ENCODE measurements at regions not wholly inside any gene's neighbourhood (a gene's known extent, or its start where the extent isn't known, plus 50 kb on each side); places are given as distances from the start of the nearest gene placed in this dataset.

- no peak for DNase-seq
Observed at GRCh38 chr16:14360326-14361037, 269.6 kb downstream of the PARN start.

- DNase-seq, result no peak
Observed at GRCh38 chr16:14358697-14359305, 271.3 kb downstream of the PARN start.

- no peak for DNase-seq
Observed at GRCh38 chr16:14357328-14357727, 272.7 kb downstream of the PARN start.

- DNase-seq, result no peak
Observed at GRCh38 chr16:14356064-14356463, 274.0 kb downstream of the PARN start.

DNA sequence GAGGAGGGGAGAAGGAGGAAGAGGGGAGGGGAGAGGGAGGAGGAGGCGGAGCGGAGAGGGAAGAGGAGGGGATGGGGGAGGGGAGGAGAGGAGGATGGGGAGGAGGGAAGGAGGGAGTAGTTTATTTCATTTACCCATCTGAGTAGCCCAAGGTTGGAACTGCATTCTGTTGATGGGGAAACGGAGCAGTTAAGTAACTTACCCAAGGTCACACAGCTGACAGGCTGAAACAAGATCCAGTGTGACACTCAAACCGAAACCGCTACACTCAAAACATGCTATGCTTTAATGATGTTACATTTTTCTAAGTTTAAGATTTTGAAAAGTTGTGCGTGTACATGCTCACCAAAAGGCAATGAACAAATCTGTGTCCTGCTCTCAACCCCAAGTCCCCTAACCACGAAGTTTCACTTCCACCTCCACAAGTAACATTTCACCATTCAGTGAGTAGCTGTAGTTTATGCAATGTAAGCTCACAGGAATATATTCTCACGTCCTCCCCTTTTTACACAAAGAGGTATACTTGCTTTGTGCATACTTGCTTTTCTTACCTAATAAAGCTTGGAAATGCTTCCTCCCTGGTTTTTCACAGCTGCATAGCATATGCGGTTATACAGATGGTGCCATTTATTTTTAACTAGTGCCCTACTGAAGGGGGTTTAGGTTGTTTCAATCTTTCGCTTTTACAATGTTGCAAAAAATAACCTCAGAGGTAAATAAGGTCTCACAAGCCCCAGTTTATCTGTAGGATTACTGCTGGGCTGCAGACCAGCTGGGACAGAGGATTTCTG is 275.3 kb downstream of the PARN start:
- peak; percentile 30 for DNase-seq

DNA sequence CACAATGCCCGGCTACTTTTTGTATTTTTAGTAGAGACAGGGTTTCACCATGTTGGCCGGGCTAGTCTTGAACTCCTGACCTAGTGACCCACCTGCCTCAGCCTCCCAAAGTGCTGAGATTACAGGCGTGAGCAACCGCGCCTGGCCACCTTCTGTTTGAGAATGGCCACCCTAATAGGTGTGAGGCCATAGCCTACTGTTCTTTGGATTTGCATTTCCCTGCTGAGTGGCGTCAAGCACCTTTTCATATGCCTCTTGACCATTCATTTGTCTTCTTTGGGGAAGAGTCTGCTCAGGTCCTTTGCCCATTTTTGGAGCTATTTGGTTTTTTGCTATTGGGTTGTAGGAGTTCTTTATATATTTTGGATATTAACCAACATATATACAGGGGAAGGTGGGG is 276.7 kb downstream of the PARN start:
- DNase-seq, result no peak

GRCh38 chr16:14351647-14352046 is 278.4 kb downstream of the PARN start:
- DNase-seq, result no peak

GRCh38 chr16:14350626-14351025 is 279.4 kb downstream of the PARN start:
- no peak for DNase-seq

GRCh38 chr16:14350081-14350480 is 279.0 kb downstream of the MRTFB start:
- DNase-seq, result no peak

DNA sequence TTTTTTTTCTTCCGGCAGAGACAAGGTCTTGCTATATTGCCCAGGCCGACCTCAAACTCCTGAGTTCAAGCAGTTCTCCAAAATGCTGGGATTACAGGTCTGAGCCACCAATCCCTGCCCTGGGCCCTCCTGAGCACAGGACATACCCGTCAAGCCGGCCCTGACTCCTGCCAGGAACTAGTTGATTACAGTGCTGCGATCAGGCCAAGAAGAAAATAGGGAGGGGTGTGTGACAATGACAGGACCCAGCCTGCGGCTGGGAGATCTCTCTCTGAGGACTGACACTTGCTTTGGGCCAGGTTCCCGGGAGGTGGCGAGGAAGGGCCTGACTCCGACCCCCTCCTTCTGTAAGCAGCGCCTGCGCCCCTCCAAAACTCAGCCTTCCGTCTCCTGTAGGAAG is 276.6 kb downstream of the MRTFB start:
- no peak for DNase-seq

DNA sequence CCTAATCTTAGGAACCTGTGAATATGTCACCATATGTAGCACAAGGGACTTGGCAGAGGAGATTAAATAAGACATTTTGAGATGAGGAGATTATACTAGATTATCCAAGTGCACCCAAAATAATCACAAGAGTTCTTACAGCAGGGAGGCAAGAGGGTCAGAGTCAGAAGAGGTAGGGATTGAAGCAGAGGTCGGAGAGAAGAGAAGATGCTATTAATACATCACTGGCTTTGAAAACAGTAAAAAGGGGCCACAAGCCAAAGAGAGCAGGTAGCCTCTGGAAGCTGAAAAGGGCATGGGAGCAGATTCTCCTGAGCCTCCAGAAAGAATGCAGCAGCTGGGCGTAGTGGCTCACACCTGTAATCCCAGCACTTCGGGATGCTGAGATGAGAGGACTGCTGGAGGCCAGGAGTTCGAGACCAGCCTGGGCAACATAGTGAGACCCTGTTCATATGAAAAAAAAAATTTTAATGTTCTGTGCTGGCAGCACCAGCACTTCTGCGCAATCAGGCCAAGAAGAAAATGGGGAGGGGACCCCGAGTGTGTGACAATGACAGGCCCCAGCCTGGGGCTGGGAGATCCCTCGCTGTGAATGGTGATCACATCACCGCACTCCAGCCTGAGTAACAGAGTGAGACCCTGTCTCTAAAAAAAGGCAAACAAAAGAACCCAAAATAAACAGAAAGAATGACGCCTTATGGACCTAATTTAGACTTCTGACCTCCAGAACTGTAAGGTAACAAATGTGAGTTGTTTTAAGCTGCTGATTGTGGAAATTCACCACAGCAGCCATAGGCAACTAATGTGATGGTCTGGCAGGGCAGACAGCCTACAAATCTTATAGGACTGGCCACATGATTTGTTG is 275.4 kb downstream of the MRTFB start:
- no peak for DNase-seq

GRCh38 chr16:14345512-14346115 is 274.5 kb downstream of the MRTFB start:
- DNase-seq, result no peak

- DNase-seq, result no peak
Observed at GRCh38 chr16:14344945-14345344, 273.8 kb downstream of the MRTFB start.

GRCh38 chr16:14344292-14344691 is 273.2 kb downstream of the MRTFB start:
- no peak for DNase-seq

- DNase-seq, result no peak
Observed at GRCh38 chr16:14341324-14342225, 270.5 kb downstream of the MRTFB start.

DNA sequence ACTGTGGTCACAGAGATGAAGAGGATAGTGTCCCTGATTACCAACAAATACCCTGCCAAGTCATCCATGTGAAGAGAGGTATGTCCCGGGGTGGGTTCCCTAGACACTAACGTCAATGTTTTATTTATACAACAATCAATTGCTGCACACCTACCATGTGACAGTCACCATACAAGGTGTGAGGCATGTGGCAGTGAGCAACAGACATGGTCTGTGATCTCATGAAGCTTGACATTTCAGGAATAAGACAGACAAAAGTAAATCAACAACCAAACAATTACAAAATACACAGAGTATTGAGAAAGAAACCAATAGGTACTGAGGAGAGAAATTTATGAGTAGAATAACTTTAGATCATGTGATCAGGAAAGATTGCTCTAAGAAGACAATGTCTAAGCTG is 268.6 kb downstream of the MRTFB start:
- DNase-seq, result no peak

DNA sequence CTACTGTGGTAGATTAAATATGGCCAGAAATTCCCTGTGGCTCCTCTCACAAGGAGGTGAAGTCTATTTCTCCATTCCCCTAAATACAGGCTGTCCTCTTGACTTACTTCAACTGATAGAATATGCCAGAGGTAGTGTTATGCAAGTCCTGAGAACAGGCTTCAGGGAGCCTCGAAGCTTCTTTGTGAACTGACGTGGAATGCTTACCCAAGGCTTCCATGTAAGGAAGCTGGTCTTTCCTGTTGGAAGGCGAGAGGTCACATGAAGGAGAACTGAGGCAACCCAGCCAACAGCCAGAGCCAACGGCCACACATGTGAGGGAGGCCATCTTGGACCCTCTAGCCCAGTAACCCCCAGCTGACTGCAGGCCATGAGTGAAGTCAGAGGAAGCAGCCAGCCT is 267.9 kb downstream of the MRTFB start:
- DNase-seq, result no peak

- no peak for DNase-seq
Observed at GRCh38 chr16:14338236-14338635, 267.1 kb downstream of the MRTFB start.

GRCh38 chr16:14337303-14338191 is 266.4 kb downstream of the MRTFB start:
- peak; percentile 25 for DNase-seq

GRCh38 chr16:14335297-14335696 is 264.2 kb downstream of the MRTFB start:
- no peak for DNase-seq
